GM19328 (cell line): ENCODE measurements at regions not wholly inside any gene's neighbourhood (a gene's known extent, or its start where the extent isn't known, plus 50 kb on each side); places are given as distances from the start of the nearest gene placed in this dataset.

ENCODE experiments used
- ATAC-seq: cut with Tn5 transposase; IDR thresholded peaks from one replicate; pipeline ENCODE4 v1.9.1; 2021; ENCODE audit warnings: mild to moderate bottlenecking, moderate library complexity; ENCODE audit not compliant: unreplicated experiment

- ATAC-seq: no peak
Measured at GRCh38 chr13:99123101-99124045, 77.3 kb upstream of the UBAC2 start.

- no peak for ATAC-seq
Measured at GRCh38 chr13:99124046-99124400, 76.6 kb upstream of the UBAC2 start.

- peak; percentile 65 for ATAC-seq
Measured at GRCh38 chr13:99124794-99125316, 75.8 kb upstream of the UBAC2 start.

- no peak for ATAC-seq
Measured at GRCh38 chr13:99125326-99125915, 75.2 kb upstream of the UBAC2 start.

- ATAC-seq: no peak
Measured at GRCh38 chr13:99126821-99127220, 73.8 kb upstream of the UBAC2 start.

GRCh38 chr13:99129050-99129449 is 71.6 kb upstream of the UBAC2 start:
- no peak for ATAC-seq

- ATAC-seq: no peak
Measured at GRCh38 chr13:99129951-99130350, 70.7 kb upstream of the UBAC2 start.

GRCh38 chr13:99131410-99131809 is 69.2 kb upstream of the UBAC2 start:
- no peak for ATAC-seq

GRCh38 chr13:99132295-99132835 is 68.3 kb upstream of the UBAC2 start:
- no peak for ATAC-seq

- ATAC-seq: no peak
Measured at GRCh38 chr13:99133230-99133629, 67.4 kb upstream of the UBAC2 start.

- no peak for ATAC-seq
Measured at GRCh38 chr13:99133848-99134247, 66.8 kb upstream of the UBAC2 start.

- no peak for ATAC-seq
Measured at GRCh38 chr13:99135591-99135990, 65.1 kb upstream of the UBAC2 start.

- no peak for ATAC-seq
Measured at GRCh38 chr13:99136427-99136954, 64.2 kb upstream of the UBAC2 start.

- ATAC-seq: no peak
Measured at GRCh38 chr13:99140831-99141230, 59.8 kb upstream of the UBAC2 start.

GRCh38 chr13:99143904-99144303 is 56.8 kb upstream of the UBAC2 start:
- ATAC-seq: no peak

GRCh38 chr13:99144306-99144705 is 56.3 kb upstream of the UBAC2 start:
- ATAC-seq: no peak

GRCh38 chr13:99145461-99145860 is 55.2 kb upstream of the UBAC2 start:
- no peak for ATAC-seq

- ATAC-seq: no peak
Measured at GRCh38 chr13:99150575-99151361, 49.9 kb upstream of the UBAC2 start.
